Ovary (tissue), 7 donors: ENCODE measurements at regions not wholly inside any gene's neighbourhood (a gene's known extent, or its start where the extent isn't known, plus 50 kb on each side); places are given as distances from the start of the nearest gene placed in this dataset.

Experiments used
- DNase-seq, 5 donors: peaks; one replicate each; pipeline ENCODE4 v3.0.0-alpha.2; 2019 to 2020
- H3K27ac ChIP-seq, 2 donors: fragments of 200-600 bp; one replicate each; pipeline versions ENCODE4 v1.5.1 to v1.8.0; 2019 to 2022
- H3K27me3 ChIP-seq: fragments of 200-600 bp; one replicate; pipeline ENCODE4 v1.8.0; 2022
- H3K36me3 ChIP-seq: fragments of 200-600 bp; sonication (generic); one replicate; pipeline ENCODE4 v1.5.1; 2019
- H3K4me1 ChIP-seq: one replicate; pipeline ENCODE4 v1.8.1; 2013; ENCODE audit warnings: mild to moderate bottlenecking, moderate library complexity; ENCODE audit not compliant: insufficient read depth
- H3K4me3 ChIP-seq: fragments of 200-600 bp; sonication (generic); one replicate; pipeline ENCODE4 v1.5.1; 2017
- H3K9me3 ChIP-seq, 2 donors: fragments of 200-600 bp in 1 of 2; sonication (generic) in 1 of 2; one replicate each; pipeline versions ENCODE4 v1.5.1 to v1.8.1; 2013 to 2019; ENCODE audit warnings: mild to moderate bottlenecking in 1 of 2, moderate library complexity in 1 of 2
- EP300 ChIP-seq: sonication (generic); formaldehyde crosslinking; IDR thresholded peaks from one replicate; pipeline ENCODE4 v1.6.1; 2017; ENCODE audit warnings: antibody characterized with exemption
- POLR2A ChIP-seq: fragments of 450-650 bp; IDR thresholded peaks from one replicate; pipeline ENCODE4 v1.6.1; 2017; ENCODE audit warnings: antibody characterized with exemption, mild to moderate bottlenecking, moderate library complexity
- WGBS, 3 donors: extraction: QIAGEN DNeasy Blood & Tissue Kit in 1 of 3; methylation state at CpG; one replicate each; pipeline versions ENCODE4 v1.1.5 to v1.1.7; 2013 to 2017; 5-methylcytosine and 5-hydroxymethylcytosine counted together
- intact Hi-C, 4 donors: fragments of 100-400 bp; cut with DNase I; formaldehyde crosslinking; loops; one replicate each; pipeline versions ENCODE4 v1.11.0 to v1.15.1; 2022 to 2023
- TF ChIP-seq, protein P1 (sequence below), 3 donors: fragments of 450-650 bp in 2 of 3; fragments of 200-600 bp in 1 of 3; IDR thresholded peaks; one replicate each; pipeline versions ENCODE4 v1.5.1 to v1.8.0; 2016 to 2022; ENCODE audit warnings: antibody characterized with exemption in 3 of 3, mild to moderate bottlenecking in 1 of 3
- donor health status: DM: no; HTN: no; CAD: no; lungs with moderate emphysema.
- donor health status: DM: no; HTN: no; CAD: no.
- donor health status: Bipolar disorder and iron deficiency.
- donor health status: DM: no; HTN: no; CAD: no.
- donor health status: DM: yes; HTN: yes; CAD: no.

- Histone ChIP-seq H3K4me3 (no peak overlapping the region), H3K27ac (no peak overlapping the region), H3K9me3 (no peaks in the 10 kb centered on the region), H3K36me3 (no peaks in the 10 kb centered on the region), H3K27me3 (no peaks in the 10 kb centered on the region), H3K4me1 (no peaks in the 10 kb centered on the region)
- DNase-seq, result no peak
- intact Hi-C loops, result no loop called here
- 72 to 81% (median 77%) methylated on average over 1 of the region's 1 CpG for WGBS, 3 donors
- TF ChIP-seq EP300 (no peak), POLR2A (no peak)
- TF ChIP-seq, protein P1, sequence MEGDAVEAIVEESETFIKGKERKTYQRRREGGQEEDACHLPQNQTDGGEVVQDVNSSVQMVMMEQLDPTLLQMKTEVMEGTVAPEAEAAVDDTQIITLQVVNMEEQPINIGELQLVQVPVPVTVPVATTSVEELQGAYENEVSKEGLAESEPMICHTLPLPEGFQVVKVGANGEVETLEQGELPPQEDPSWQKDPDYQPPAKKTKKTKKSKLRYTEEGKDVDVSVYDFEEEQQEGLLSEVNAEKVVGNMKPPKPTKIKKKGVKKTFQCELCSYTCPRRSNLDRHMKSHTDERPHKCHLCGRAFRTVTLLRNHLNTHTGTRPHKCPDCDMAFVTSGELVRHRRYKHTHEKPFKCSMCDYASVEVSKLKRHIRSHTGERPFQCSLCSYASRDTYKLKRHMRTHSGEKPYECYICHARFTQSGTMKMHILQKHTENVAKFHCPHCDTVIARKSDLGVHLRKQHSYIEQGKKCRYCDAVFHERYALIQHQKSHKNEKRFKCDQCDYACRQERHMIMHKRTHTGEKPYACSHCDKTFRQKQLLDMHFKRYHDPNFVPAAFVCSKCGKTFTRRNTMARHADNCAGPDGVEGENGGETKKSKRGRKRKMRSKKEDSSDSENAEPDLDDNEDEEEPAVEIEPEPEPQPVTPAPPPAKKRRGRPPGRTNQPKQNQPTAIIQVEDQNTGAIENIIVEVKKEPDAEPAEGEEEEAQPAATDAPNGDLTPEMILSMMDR (IDR thresholded peaks at IDR 0.05), result no peak
Measured at GRCh38 chr1:194968916-194969315, 1639.3 kb downstream of the KCNT2 start.

DNA sequence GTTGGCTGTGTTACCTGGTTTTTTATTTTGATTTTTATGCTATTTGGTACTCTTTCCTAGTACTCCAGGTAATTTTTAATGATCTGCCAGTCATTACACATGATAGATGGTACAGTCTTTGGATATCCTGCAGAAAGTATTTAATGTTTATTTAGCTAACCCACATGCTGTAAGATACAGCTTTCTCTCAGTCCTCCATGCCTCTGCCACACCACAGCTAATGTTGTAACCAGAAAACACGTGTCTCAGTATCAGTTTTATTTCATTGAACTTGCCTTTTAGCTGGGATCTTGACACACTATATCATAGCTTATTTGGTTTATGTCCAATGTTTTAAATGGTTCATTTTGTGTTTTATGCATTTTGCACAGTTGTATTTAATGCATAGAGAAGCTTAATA is 1648.4 kb downstream of the KCNT2 start:
- no peak for DNase-seq
- intact Hi-C loops, result no loop called here
- no peak for TF ChIP-seq EP300
- no peak for TF ChIP-seq POLR2A
- TF ChIP-seq, protein P1 (IDR thresholded peaks at IDR 0.05), result no peak
- Histone ChIP-seq H3K36me3 (no peaks in the 10 kb centered on the region), H3K9me3 (no peaks in the 10 kb centered on the region), H3K27ac (no peak overlapping the region), H3K4me3 (no peak overlapping the region), H3K27me3 (no peaks in the 10 kb centered on the region), H3K4me1 (no peaks in the 10 kb centered on the region)
- 56 to 63% (median 58%) methylated on average over 1 of the region's 1 CpG for WGBS, 3 donors

GRCh38 chr1:194952171-194952570 is 1656.1 kb downstream of the KCNT2 start:
- 68 to 77% (median 72%) methylated on average over 6 of the region's 6 CpGs for WGBS, 3 donors
- Histone ChIP-seq H3K9me3 (no peaks in the 10 kb centered on the region), H3K4me3 (no peak overlapping the region), H3K27me3 (no peaks in the 10 kb centered on the region), H3K36me3 (no peaks in the 10 kb centered on the region), H3K27ac (no peak overlapping the region), H3K4me1 (no peaks in the 10 kb centered on the region)
- TF ChIP-seq POLR2A (no peak), EP300 (no peak)
- TF ChIP-seq, protein P1 (IDR thresholded peaks at IDR 0.05), result no peak
- intact Hi-C loops, result no loop called here
- no peak for DNase-seq

DNA sequence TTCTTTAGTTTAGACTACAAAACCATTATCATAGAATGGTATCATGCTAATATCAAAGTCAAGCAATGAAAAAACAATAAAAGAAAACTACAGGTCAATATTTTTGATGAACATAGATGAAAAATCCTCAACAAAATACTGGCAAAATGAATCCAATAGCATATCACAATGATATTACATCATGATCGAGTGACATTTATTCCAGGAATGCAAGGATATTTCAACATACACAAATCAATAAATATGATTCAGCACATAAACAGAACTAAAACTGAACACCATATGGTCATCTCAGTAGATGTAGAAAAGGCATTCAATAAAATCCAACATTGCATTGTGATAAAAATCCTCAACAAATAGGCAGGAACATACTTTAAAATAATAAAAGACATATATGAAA is 1657.7 kb downstream of the KCNT2 start:
- no peaks in the 10 kb centered on the region for H3K36me3 ChIP-seq
- intact Hi-C loops, result no loop called here
- H3K9me3 ChIP-seq, result no peaks in the 10 kb centered on the region
- TF ChIP-seq, protein P1 (IDR thresholded peaks at IDR 0.05), result no peak
- no peak for TF ChIP-seq EP300
- no peak for TF ChIP-seq POLR2A
- H3K27ac ChIP-seq, result no peak overlapping the region
- DNase-seq, result no peak
- 83 to 97% (median 93%) methylated on average over 1 of the region's 1 CpG for WGBS, 3 donors
- no peaks in the 10 kb centered on the region for H3K4me1 ChIP-seq
- no peak overlapping the region for H3K4me3 ChIP-seq
- no peaks in the 10 kb centered on the region for H3K27me3 ChIP-seq
